ENCODE measurements at regions not wholly inside any gene's neighbourhood (a gene's known extent, or its start where the extent isn't known, plus 50 kb on each side); places are given as distances from the start of the nearest gene placed in this dataset.

- TF ChIP-seq POLR2A (IDR thresholded peaks at IDR 0.05; ENCODE audit: low read depth, low read length) = no peak
- no peak for TF ChIP-seq POLR2AphosphoS5 (IDR thresholded peaks at IDR 0.05; ENCODE audit: low read depth, low read length)
Observed at GRCh38 chr1:96632045-96632664, 89.4 kb upstream of the PTBP2 start.

All from GM12892 (cell line).